Ramos (cell line): ENCODE measurements at regions not wholly inside any gene's neighbourhood (a gene's known extent, or its start where the extent isn't known, plus 50 kb on each side); places are given as distances from the start of the nearest gene placed in this dataset.

Source experiments
- in situ Hi-C: fragments of 300-500 bp; cut with MboI; formaldehyde crosslinking; loops from one replicate; pipeline ENCODE4 v1.14.3; 2022; ENCODE audit warnings: low sequenced_read_pairs; ENCODE audit not compliant: unreplicated experiment

- in situ Hi-C loops: loop anchor here (25.0 kb wide), 1 partner anchor 380 kb away; no protein-coding TSS in a partner anchor
Measured at GRCh38 chr9:1457460-1457859, 407.3 kb downstream of the DMRT2 start.

GRCh38 chr9:1458503-1458902 lies 408.3 kb downstream of the DMRT2 start:
- in situ Hi-C loops: loop anchor here (25.0 kb wide), 1 partner anchor 379 kb away; no protein-coding TSS in a partner anchor

GRCh38 chr9:1460143-1460769 lies 410.1 kb downstream of the DMRT2 start:
- in situ Hi-C loops: loop anchor here (25.0 kb wide), 1 partner anchor 377 kb away; no protein-coding TSS in a partner anchor

- in situ Hi-C loops: loop anchor here (25.0 kb wide), 1 partner anchor 375 kb away; no protein-coding TSS in a partner anchor
Measured at GRCh38 chr9:1461812-1462211, 411.7 kb downstream of the DMRT2 start.

- in situ Hi-C loops: loop anchor here (25.0 kb wide), 1 partner anchor 375 kb away; no protein-coding TSS in a partner anchor
Measured at GRCh38 chr9:1462626-1463308, 412.6 kb downstream of the DMRT2 start.

- in situ Hi-C loops: loop anchor here (25.0 kb wide), 1 partner anchor 367 kb away; no protein-coding TSS in a partner anchor
Measured at GRCh38 chr9:1469996-1470395, 419.8 kb downstream of the DMRT2 start.

GRCh38 chr9:1473956-1474634 lies 423.9 kb downstream of the DMRT2 start:
- in situ Hi-C loops: loop anchor here (25.0 kb wide), 1 partner anchor 363 kb away; no protein-coding TSS in a partner anchor

GRCh38 chr9:1474671-1475070 lies 424.5 kb downstream of the DMRT2 start:
- in situ Hi-C loops: loop anchor here (25.0 kb wide), 2 partner anchors 113 to 363 kb away; no protein-coding TSS in a partner anchor

- in situ Hi-C loops: loop anchor here (25.0 kb wide), 1 partner anchor 97 kb away; no protein-coding TSS in a partner anchor
Measured at GRCh38 chr9:1490341-1491232, 440.4 kb downstream of the DMRT2 start.

- in situ Hi-C loops: loop anchor here (25.0 kb wide), 1 partner anchor 95 kb away; no protein-coding TSS in a partner anchor
Measured at GRCh38 chr9:1492156-1492555, 442.0 kb downstream of the DMRT2 start.

- in situ Hi-C loops: loop anchor here (25.0 kb wide), 1 partner anchor 92 kb away; no protein-coding TSS in a partner anchor
Measured at GRCh38 chr9:1495282-1496030, 445.3 kb downstream of the DMRT2 start.

GRCh38 chr9:1505489-1505888 lies 455.3 kb downstream of the DMRT2 start:
- in situ Hi-C loops: no loop called here

GRCh38 chr9:1510712-1511111 lies 460.6 kb downstream of the DMRT2 start:
- in situ Hi-C loops: no loop called here

GRCh38 chr9:1513105-1513504 lies 462.9 kb downstream of the DMRT2 start:
- in situ Hi-C loops: no loop called here

- in situ Hi-C loops: no loop called here
Measured at GRCh38 chr9:1514250-1514649, 464.1 kb downstream of the DMRT2 start.

GRCh38 chr9:1514776-1515363 lies 464.7 kb downstream of the DMRT2 start:
- in situ Hi-C loops: no loop called here

GRCh38 chr9:1515557-1515956 lies 465.4 kb downstream of the DMRT2 start:
- in situ Hi-C loops: no loop called here

GRCh38 chr9:1521547-1521946 lies 471.4 kb downstream of the DMRT2 start:
- in situ Hi-C loops: no loop called here
